Stimulated activated naive CD4-positive, alpha-beta T cell (primary cell): ENCODE measurements at regions not wholly inside any gene's neighbourhood (a gene's known extent, or its start where the extent isn't known, plus 50 kb on each side); places are given as distances from the start of the nearest gene placed in this dataset.
"Not testable (repeated sequence)": the region's sequence is repeated elsewhere in the genome, so short reads cannot be mapped to it uniquely, and the experiment has no call there.

ENCODE experiments used
- DNase-seq, 6 experiments: peaks; one replicate each; lab custom pipeline; 2025; lab: John Stamatoyannopoulos, UW

DNA sequence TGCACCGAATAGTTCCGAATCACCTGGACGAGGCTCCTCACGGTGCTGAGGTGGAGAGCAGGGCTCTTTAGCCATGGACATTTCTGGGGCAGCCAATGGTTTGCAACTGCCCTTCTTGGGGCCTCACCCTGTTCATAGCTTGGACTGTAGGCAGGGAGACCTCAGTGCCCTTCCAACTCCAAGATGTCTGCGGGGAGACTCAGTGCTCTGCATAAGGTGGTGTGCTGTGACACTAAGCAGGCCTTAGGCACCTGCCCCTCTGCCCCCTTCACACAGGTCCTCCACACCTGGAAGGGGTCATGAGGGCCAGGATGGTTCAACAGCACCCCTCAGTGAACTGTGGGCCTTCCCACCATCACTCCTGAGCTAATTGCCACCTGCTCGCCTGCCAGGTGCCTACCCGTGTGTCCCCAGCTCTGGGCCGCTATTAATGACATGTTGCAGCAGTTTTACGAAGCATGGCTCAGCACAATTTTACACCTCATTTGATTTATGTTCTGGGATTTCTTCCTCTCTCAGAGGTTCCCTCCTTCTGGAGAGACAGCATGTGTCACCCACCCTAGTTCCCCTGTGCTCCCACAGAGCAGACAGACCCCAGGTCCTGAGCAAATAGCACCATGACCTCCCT, 101.2 kb upstream of the SMAD3 start:
- no peak for DNase-seq

DNA sequence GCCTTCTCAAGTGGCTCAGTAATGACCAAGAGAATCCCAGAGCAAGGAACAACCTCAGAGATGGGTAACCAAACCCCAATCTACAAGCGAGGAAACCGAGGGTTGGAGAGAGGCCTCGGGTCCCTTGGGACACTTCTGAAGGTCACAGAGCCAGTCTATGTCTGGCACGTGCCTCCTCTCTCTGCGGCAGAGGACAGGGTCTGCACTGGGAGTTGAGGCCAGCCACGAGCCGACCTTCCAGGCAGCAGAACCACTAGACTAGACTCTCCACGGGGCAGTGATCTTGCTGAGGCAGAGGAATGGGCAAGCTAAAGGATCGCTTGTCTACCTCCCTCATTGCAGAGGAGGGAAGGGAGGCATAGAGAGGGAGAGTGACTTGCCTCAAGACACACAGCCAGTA, 100.6 kb upstream of the SMAD3 start:
- no peak for DNase-seq

DNA sequence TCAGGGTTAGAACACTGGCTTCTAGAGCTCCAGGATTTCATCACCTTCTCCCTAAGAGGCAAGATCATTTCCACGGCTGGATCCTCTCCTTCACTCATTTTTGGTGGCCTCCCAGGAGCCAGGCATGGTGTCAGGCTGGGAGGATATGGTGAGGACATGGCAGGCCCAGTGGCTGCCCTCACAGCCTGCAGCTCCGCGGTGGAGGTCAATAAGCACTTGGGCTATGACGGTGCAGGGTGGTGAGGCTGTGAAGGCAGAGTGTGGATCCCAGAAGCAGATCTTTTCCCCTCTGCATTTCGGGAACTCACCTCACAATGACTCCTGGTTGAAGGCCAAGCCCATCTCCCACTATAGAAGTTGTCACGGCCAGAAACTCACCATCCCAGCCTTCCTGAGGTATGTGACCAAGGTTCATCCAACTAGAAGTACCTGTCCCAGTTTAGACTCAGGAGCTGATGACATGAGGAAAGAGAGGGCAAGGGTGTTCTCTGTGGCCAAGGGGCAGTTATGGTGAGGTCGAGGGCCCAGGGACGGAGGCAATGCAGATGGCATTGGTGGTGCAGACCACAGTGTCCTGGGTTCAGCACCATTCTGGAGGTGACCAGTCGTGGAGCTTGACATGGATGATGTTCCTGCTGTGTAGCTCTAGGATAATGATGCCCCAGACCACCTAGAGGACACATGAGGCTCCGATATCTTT, 100.1 kb upstream of the SMAD3 start:
- DNase-seq: no peak

DNA sequence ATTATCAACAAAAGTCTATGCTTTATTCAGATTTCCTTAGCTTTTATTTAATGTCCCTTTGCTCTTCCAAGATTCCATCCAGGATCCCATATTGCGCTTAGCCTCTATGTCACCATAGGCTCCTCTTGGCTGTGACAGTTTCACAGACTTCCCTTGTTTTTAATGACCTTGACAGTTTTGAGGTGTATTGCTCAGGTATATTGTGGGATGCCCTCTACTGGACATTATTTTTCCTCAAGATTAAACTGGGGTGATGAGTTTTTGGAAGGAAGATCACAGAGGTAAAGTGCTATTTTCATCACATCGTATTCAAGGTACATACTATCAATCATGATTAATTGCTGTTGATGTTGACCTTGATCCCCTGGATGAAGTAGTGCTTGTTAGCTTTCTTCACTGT, 99.1 kb upstream of the SMAD3 start:
- DNase-seq: no peak

DNA sequence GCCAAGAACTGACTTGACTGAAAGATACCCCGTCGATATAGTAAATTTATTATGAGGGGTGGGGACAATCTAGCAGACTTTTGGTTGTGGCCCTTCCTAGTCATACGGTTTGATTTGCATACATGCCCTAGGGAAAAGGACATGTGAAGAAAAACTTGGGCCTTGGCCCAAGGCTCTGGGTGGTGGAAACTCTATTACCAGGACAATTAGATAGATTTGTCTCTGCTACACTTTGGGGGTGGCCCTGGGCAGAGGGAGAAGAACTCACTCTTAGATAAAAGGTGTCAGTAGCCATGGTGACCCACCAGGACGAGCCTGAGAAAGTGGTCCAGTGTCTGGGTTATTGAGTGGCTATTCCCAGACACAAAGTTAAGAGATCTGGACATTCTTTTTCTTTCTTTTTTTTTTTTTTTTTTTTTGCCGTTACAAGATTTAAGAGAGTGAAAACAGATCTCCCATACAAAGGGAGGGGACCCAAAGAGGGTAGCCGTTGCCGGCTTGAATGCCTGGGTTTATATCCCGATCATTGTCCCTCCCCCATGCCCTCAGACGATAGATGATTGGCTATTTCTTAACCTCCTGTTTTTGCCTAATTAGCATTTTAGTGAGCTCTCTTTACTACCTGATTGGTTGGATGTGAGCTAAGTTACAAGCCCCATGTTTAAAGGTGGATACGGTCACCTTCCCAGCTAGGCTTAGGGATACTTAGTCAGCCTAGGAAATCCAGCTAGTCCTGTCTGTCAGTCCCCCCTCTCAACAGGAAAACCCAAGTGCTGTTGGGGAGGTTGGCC, 96.4 kb upstream of the SMAD3 start:
- DNase-seq: no peak

DNA sequence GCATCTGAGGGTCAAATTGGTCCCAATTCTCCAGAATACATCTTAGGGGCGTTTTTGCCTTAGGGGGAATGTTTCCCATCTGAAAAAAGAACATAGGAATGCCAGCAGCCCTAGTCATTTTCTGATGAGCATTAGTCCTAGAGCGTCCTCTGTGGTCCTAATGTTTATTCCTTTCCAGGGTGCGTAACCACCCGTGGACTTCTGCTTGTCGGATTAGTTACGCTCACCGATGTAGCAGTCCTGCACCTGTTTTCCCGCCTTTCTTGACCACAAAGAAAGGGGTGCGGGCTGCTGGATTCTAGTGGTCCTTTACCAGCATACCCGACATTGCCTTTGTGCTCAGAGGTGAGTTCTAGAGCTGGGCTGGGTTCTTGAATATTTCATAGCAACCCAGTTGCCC, 91.3 kb upstream of the SMAD3 start:
- not testable (repeated sequence) for DNase-seq

DNA sequence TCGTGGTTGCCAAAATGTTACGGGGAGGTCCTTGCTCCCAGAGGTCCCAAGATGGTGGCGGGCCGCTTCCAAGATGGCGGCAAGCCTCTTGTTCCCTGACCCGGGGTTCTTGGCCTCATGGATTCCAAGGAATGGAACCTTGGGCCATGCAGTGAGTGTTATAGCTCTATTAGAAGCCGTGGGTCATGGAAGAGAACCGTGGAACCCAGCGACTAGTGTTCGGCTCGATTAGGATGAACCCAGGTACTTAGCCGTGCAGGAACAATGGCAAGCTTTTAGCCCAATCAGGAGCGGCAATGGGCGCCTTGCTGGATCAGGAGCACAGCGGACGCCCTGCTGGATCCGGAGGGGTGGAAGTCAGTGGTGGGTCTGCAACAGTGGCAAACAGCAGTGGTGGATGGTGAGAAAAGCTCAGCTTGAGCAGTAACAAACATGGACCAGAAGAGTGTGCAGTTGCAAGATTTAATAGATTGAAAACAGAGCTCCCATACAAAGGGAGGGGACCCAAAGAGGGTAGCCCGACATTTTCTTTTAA, 89.2 kb upstream of the SMAD3 start:
- not testable (repeated sequence) for DNase-seq

DNA sequence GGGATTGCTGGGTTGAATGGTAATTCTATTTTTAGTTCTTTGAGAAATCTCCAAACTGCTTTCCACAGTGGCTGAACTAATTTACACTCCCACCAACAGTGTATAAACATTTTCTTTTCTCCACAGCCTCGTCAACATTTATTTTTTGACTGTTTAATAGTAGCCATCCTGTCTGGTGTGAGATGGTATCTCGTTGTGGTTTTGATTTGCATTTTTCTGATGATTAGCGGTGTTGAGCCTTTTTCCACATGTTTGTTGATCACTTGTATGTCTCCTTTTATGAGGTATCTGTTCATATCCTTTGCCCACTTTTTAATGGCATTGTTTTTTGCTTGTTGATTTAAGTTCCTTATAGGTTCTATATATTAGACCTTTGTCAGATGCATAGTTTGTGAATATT, 85.1 kb upstream of the SMAD3 start:
- DNase-seq: not testable (repeated sequence)

DNA sequence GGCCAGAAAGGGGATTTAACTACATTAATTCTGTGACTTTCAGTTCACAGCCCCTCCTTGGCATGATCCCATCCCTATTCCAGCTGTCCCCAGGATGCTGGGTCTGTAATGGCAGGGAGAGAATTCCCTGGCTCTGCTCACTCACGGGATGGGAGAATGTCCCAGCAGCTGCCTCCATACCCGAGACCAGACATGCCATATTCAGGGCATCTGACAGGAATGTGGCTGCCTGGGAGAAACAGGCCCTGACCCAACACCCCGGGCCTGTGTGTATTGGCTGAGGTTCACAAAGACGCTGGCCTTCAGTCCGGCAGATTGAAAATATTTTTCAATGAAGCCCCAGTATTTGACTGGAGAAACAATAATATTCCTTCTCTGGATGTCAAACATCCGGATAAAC, 83.6 kb upstream of the SMAD3 start:
- no peak for DNase-seq

DNA sequence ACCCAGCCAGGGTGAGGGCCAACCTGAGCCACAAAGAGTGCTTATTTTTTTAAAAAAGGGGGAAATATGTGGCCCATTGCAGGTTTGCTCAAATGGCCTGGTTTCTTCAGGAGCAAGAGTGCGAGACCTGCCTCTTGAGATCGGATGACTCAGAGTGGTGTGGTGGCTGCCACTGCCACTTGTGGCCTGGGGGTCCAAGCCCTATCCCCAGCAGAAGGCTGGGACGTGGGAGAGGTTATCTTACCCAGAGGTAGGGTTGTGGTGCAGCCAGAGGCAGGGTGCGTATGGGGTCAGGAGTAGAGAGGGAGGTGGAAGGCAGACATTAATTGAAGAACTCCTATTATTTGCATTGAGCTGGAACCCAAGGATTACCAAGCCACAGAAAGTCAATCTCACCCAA, 83.2 kb upstream of the SMAD3 start:
- no peak for DNase-seq

DNA sequence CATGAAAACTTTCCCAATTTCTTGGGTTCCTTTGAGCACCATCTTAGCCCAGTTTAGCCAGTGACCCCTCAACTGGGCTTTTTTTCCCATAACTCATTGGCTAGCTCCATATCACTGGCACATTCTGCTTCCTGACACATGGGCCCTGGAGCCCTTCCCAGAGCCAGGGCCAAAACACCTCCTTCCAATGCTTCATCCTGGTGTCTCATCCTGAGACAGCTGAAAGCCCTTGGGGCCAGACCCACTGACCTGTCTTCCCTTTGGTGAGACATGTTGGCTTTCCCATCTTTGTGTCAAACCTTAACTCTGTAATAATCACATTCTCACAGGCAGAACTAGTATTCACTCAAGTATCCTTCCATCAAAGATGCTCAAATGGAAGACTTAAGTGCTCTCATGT, 82.6 kb upstream of the SMAD3 start:
- DNase-seq: no peak

DNA sequence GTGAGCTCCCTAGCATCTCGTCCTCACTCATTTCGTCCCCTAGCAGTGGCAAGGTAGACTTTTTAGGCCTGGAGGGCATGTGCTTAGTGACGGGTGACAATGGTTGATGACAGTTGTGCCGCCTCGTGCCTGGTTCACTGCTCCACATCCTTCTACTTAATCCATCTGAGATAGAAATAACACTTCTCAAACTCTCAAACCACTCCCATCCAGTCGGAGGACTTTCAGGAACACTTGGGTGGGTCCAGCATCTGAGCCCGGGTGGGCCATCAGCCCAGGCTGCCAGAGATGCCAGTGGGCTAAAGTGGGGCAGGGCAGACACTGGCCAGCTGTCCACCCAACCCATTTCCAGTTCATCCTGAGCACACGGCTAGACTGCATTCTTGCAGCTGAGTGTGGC, 79.7 kb upstream of the SMAD3 start:
- DNase-seq: no peak

DNA sequence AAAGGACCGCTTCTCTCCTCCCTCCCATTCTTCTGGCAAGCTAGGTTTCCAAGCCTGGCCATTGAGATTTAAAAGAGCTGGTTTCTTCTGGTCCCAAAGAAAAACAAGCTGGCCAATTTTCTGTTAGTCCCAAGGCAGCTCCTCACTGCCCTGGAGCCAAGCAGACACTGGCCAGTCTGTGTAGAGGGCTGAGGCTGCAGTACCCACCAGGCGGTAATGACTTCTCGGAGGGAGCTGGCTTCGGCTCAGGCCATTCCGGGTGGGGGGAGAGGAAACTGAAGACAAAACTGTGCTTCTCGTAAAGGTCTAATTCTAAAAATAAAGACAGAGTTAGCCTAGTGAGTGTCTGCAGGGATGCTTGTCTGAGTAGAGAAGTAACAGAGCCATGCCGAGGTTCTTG, 78.5 kb upstream of the SMAD3 start:
- DNase-seq: no peak

DNA sequence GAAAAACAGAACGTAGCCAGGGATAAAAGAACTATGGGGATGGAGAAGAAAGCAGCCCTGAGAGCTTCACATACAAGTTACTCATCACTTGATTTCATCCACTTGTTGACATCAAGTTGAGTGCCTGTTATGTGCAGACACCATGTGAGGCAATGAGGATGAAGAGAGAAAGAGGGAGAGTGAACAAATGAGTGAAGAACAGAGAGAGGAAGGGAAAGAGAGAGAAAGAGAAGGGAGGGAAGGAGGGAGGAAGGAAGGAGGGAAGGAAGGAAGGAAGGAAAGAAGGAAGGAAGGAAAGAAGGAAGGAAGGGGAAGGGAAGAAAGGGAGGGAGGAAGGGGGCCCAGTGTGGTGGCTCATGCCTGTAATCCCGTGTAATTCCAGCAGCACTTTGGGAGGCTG, 72.3 kb upstream of the SMAD3 start:
- DNase-seq: no peak

DNA sequence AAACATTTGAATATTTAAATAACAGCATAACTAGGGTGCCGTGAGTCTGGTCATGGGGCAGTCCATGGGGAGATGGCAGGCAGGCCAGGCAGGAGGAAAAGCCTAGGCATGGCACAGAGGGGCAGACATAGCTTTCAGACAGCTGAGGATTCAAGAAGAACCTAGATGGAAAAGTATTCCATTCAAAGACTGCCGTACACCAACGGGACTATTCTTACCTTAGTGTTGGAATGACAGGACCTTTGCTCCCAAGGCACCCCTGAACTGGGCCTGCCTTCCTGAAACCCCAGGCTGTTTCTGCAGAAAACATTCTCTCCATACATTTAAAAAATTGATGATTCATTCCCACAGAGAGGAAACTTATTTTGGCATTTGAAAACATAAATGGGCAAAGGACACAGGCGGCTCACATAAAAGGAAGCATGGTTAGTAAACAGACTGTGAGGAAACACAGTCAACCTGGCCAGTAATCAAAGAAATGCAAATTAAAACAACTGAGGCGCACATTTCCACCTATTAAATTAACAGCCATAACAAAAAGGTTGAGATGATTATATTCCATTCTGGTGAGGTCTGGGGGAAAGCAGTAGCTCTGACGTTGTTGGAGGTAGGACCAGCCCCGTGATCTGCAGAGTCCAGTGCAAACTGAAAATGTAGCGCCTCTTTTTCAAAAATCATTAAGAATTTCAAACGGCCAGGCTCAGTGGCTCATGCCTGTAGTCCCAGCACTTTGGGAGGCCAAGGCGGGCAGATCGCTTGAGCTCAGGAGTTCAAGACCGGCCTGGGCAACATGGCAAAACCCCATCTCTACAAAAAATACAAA, 71.3 kb upstream of the SMAD3 start:
- DNase-seq: no peak

DNA sequence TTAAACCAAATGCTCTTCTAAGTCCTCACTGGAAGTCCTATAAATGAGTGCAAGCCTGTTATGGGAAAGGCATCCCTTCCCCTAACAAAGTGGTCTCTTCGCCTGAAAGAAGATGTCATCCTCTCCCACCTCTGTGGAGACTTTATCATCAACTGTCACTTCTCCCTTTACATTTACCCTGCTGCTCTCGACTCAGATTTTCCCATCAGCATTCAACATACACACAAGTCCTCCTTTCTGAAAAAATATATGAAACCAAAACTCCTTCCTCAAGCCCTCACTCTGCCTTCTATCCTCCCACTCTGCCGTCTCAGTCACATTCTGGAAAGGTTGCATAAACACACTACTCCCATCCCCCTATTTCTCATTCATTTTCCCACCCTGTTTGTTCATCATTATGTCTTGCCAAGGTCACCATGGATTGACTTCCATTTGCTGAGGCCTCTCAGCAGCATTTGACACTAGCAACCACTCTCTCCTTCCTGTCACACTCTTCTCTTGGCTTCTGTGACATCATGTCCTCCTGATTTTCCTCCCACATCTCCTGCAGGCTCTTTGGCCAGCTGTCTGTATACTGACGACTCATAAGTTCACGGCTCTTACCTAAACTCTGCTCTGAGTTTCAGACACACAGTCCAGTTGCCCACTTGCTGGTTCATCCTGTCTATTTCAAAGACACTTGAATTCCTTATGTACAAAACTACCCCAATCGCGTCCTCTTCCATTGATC, 70.3 kb upstream of the SMAD3 start:
- no peak for DNase-seq

DNA sequence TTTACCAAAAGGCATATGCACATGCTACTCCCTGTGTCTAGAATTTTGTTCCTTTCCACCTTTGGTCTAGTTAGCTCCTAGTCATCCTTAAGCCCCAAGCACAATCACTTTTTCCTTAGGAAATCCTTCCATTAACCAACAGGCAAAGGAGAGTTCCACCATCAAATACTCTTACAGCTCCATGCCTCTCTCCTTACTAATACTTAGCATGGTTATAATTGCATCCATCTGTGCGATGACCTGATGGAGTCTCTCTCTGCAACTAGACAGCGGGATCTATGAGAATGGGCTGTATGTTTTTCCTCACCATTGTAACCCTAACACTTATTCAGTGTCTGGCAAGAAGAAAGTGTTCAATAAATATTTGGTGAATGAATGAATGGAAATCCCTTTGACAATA, 69.3 kb upstream of the SMAD3 start:
- no peak for DNase-seq

DNA sequence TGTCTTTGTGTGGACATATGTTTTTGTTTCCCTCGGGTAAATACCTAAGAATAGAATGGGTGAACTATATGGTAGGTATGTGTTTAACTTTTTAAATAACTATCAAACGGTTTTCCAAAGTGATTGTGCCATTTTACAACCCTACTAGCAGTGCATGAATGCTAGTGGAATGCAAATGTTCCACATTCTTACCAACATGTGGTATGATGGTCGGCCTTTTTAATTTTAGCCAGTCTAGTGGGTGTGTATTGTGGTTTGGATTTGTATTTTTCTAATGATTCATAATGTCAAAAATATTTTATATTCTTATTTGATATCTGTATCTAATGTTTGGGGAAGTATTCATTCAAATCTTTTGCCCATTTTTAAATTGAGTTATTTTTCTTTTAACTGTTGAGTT, 68.2 kb upstream of the SMAD3 start:
- DNase-seq: no peak

DNA sequence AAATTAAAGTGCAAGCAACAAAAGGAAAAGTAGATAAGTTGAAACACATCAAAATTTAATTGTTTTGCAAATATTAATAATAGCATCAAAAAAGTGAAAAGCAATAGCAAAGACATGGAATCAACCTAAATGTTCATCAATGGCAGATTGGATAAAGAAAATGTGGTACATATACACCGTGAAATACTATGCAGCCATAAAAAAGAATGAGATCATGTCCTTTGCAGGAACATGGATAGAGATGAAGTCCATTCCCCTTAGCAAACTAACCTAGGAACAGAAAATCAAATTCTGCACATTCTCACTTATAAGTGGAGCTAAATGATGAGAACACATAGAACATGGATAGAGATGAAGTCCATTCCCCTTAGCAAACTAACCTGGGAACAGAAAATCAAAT, 67.2 kb upstream of the SMAD3 start:
- not testable (repeated sequence) for DNase-seq

DNA sequence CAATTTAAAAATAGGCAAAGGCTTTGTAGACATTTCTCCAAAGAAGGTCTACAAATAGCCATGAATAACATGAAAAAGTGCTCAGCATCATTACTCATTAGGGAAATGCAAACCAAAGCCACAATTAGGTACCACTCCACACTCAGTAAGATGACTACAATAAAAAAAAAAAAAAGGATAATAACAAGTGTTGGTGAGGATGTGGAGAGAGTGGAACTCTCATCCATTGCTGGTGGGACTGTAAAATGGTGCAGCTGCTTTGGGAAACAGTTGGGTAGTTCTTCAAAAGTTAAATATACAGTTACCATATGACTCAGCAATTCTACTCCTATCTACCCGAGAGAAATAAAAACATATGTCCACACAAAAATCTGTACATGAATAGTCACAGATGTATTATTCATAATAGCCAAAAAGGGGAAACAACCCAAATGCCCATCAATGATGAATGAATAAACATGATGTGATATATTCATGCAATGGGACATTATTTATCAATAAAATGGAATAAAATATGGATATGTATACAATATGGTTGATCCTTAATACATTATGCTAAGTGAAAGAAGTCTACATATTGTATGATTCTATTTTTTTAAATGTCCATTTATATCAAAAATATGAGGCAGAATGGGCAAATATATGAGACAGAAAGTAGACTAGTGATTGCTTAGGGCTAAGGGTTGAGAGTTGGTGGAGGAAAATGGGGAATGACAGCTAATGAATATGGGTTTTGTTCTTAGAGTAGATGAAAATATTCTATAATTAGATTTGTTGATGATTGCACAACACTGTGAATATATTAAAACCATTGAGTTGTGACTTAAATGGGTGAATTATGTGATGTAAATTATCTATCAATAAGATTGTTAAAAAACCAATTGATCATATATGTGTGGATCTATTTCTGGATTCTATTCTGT, 66.1 kb upstream of the SMAD3 start:
- DNase-seq: no peak
